GM13977 (cell line): ENCODE measurements at regions not wholly inside any gene's neighbourhood (a gene's known extent, or its start where the extent isn't known, plus 50 kb on each side); places are given as distances from the start of the nearest gene placed in this dataset.

Experiments
- DNase-seq: peaks from one replicate; pipeline ENCODE4 v3.0.0; 2012; ENCODE audit warnings: low spot score
- CTCF ChIP-seq: IDR thresholded peaks from 2 replicates; pipeline ENCODE4 v1.5.1; 2012; ENCODE audit warnings: mild to moderate bottlenecking, control low read depth; ENCODE audit not compliant: insufficient read depth; ENCODE audit errors: extremely low read depth, missing control alignments
- in situ Hi-C: fragments of 300-500 bp; cut with MboI; formaldehyde crosslinking; loops from one replicate; pipeline ENCODE4 v1.12.0; 2022; ENCODE audit warnings: low sequenced_read_pairs, low pct_unique_long_range_greater_than_20kb, mixed read lengths, inconsistent platforms; ENCODE audit not compliant: unreplicated experiment

DNA sequence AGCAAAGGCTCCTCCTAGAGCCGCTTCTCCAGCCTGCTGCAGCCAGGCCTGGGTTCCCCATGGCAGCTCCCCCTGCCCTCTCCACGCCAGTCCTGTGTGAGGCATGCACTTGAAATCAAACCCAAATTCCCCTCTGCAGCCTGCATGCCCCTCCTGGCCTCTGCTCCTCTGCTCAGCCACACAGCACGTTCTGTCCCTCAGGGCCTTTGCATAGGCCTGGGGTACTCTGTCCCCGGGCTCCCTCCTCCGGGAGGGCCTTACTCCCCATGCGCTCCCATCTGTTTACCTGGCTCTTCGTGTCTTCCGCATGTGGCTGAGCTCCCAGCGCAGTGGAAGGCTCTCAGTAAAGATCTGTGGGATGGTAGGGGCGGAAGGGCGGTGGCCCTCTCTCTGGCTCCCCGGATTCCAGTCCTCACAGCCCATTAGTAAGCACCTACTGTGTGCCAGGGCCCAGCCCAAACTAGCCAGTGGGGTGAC, 203.5 kb upstream of the IER5L start:
- TF ChIP-seq CTCF, result no peak
- in situ Hi-C loops, result no loop called here
- DNase-seq, result no peak

DNA sequence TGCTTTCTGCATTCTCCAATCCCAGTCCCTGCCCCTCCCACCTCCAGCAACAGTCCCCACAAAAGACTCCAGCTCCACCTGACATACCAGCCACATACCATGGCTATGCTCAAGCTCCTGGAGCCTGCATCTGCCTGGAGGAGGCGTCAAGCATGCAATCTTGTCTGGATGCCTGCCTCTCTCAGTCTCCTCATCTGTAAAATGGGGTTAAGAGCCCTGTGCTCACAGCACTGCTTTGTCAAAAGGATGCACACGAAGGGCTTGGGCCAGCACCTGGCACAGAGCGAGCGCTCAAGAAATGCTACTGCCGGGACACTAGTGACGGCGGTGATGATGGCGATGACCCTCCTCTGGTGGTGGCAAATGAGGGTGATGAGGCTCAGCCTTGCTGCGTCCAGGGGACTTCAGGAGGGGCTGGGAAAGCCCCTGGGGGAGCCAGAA, 202.9 kb upstream of the IER5L start:
- DNase-seq, result no peak
- in situ Hi-C loops, result no loop called here
- no peak for TF ChIP-seq CTCF

DNA sequence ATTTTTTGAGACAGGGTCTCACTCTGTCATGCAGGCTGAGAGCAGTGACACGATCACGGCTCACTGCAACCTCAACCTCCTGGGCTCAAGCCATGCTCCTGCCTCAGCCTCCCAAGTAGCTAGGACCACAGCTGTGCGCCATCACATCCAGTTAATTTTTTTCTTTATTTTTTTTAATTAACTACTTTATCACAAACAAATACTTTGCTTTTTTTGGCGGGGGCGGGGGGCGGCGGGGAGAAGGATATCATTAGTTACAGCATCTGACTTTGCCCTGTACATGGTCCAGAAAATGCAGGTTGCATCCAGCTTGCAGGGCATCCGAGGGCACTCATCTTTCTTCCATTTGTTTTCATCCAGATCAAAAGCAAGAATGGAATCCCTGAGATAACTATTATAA, 201.8 kb upstream of the IER5L start:
- TF ChIP-seq CTCF, result no peak
- no peak for DNase-seq
- in situ Hi-C loops, result no loop called here

DNA sequence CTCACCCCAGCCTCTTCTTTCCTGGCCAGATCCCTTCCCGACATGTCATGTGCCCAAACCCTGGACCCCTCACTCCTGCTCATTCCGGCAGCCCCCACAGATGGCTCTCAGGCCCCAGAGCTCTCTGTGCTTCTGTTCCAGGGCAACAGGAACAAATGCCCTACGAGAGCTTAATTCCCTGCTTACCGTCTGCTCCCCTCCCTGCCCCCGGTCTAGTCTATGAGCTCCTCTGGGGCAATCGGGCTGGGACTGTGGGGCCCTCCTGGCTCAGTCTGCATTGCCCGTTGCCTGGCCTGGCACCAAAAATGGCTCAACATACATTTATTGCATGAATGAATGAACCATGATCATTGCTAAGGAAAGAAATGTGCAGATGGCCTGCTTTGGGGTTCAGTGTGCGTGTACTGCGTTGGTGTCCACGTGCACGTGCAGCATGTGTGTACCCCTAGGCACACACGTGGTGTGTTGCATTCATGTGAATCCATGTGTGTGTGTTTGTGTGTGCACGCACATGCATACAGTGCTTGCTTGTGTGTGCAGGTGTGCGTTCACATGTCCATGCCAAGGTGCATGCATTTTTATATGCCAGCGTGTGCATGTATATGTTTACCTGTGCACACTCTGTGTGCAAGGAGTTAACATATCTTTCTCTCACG, 201.2 kb upstream of the IER5L start:
- no peak for DNase-seq
- in situ Hi-C loops, result no loop called here
- TF ChIP-seq CTCF, result no peak

- TF ChIP-seq CTCF, result no peak
- DNase-seq, result no peak
- in situ Hi-C loops, result no loop called here
Observed at GRCh38 chr9:129377931-129378661, 200.0 kb upstream of the IER5L start.

DNA sequence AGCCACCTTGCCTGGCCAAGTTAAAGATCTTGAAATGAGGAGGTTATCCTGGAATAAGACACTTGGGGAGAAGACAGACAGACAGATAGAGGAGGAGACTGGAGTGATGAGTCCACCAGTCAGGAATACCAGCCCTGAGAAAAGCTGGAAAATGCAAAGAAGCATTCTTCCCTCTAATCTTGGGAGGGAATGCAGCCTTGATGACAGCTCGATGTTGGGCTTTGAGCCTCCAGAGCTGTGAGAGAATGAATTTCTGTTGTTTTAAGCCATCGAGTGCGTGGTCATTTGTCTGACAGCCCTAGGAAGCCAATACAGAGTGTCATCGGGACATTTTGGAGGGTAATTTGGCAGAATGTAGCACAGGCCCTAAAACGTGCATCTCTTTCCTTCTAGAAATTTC, 199.1 kb upstream of the IER5L start:
- TF ChIP-seq CTCF, result no peak
- in situ Hi-C loops, result no loop called here
- DNase-seq, result no peak
